ENCODE measurements at regions not wholly inside any gene's neighbourhood (a gene's known extent, or its start where the extent isn't known, plus 50 kb on each side); places are given as distances from the start of the nearest gene placed in this dataset.

- no peak for TF ChIP-seq CTCF (IDR thresholded peaks at IDR 0.05; ENCODE audit: insufficient read depth, low read length, poor library complexity, severe bottlenecking)
- TF ChIP-seq EZH2phosphoT487 (conservative IDR thresholded peaks at IDR 0.05; ENCODE audit: low read length): no peak
These were observed 863.2 kb downstream of the SUCLG1 start for GRCh38 chr2:83595926-83596325.

All from SU-DHL-6 (cell line).